ENCODE measurements at regions not wholly inside any gene's neighbourhood (a gene's known extent, or its start where the extent isn't known, plus 50 kb on each side); places are given as distances from the start of the nearest gene placed in this dataset.
"Not testable (repeated sequence)": the region's sequence is repeated elsewhere in the genome, so short reads cannot be mapped to it uniquely, and the experiment has no call there.

GRCh38 chr7:106523482-106523881, 137.5 kb downstream of the CCDC71L start:
- no peak for DNase-seq (ENCODE audit: low spot score)

- DNase-seq (ENCODE audit: low spot score), result peak; percentile 45
Measured at GRCh38 chr7:106522696-106523095, 138.3 kb downstream of the CCDC71L start.

GRCh38 chr7:106521541-106521940, 139.4 kb downstream of the CCDC71L start:
- DNase-seq (ENCODE audit: low spot score), result no peak

GRCh38 chr7:106520962-106521514, 139.9 kb downstream of the CCDC71L start:
- DNase-seq (ENCODE audit: low spot score), result no peak

GRCh38 chr7:106518967-106519366, 142.0 kb downstream of the CCDC71L start:
- no peak for DNase-seq (ENCODE audit: low spot score)

- DNase-seq (ENCODE audit: low spot score), result no peak
Measured at GRCh38 chr7:106518239-106518638, 142.7 kb downstream of the CCDC71L start.

- DNase-seq (ENCODE audit: low spot score), result no peak
Measured at GRCh38 chr7:106517508-106517907, 143.4 kb downstream of the CCDC71L start.

- DNase-seq (ENCODE audit: low spot score), result no peak
Measured at GRCh38 chr7:106515321-106515720, 145.6 kb downstream of the CCDC71L start.

- DNase-seq (ENCODE audit: low spot score), result peak; percentile 48
Measured at GRCh38 chr7:106514881-106515280, 146.1 kb downstream of the CCDC71L start.

GRCh38 chr7:106512217-106512616, 148.7 kb downstream of the CCDC71L start:
- no peak for DNase-seq (ENCODE audit: low spot score)

- no peak for DNase-seq (ENCODE audit: low spot score)
Measured at GRCh38 chr7:106504645-106505044, 156.3 kb downstream of the CCDC71L start.

GRCh38 chr7:106504207-106504606, 156.8 kb downstream of the CCDC71L start:
- DNase-seq (ENCODE audit: low spot score), result no peak

GRCh38 chr7:106503626-106504025, 157.3 kb downstream of the CCDC71L start:
- DNase-seq (ENCODE audit: low spot score), result no peak

GRCh38 chr7:106501605-106502580, 159.1 kb downstream of the CCDC71L start:
- no peak for DNase-seq (ENCODE audit: low spot score)

GRCh38 chr7:106499897-106500296, 161.1 kb downstream of the CCDC71L start:
- DNase-seq (ENCODE audit: low spot score), result no peak

- not testable (repeated sequence) for DNase-seq (ENCODE audit: low spot score)
Measured at GRCh38 chr7:106498005-106498404, 163.0 kb downstream of the CCDC71L start.

GRCh38 chr7:106493041-106493731, 167.8 kb downstream of the CCDC71L start:
- no peak for DNase-seq (ENCODE audit: low spot score)

- DNase-seq (ENCODE audit: low spot score), result no peak
Measured at GRCh38 chr7:106488465-106488864, 172.5 kb downstream of the CCDC71L start.

- DNase-seq (ENCODE audit: low spot score), result no peak
Measured at GRCh38 chr7:106487892-106488291, 173.1 kb downstream of the CCDC71L start.

GRCh38 chr7:106486331-106486730, 174.6 kb downstream of the CCDC71L start:
- DNase-seq (ENCODE audit: low spot score), result peak; percentile 53

GRCh38 chr7:106485919-106486318, 175.0 kb downstream of the CCDC71L start:
- no peak for DNase-seq (ENCODE audit: low spot score)

- DNase-seq (ENCODE audit: low spot score), result peak; percentile 55
Measured at GRCh38 chr7:106485031-106485551, 175.9 kb downstream of the CCDC71L start.

Measured in AG20443 (cell line).